GM23338 (cell line): ENCODE measurements at regions not wholly inside any gene's neighbourhood (a gene's known extent, or its start where the extent isn't known, plus 50 kb on each side); places are given as distances from the start of the nearest gene placed in this dataset.

ENCODE experiments used
- ATAC-seq: fragments of 200-7000 bp; cut with Tn5 transposase; 3 replicates; pipeline ENCODE4 v1.9.1; 2020
- DNase-seq: peaks from one replicate; pipeline ENCODE4 v3.0.0-alpha.2; 2015; ENCODE audit warnings: low spot score
- H2AFZ ChIP-seq: fragments of 200-600 bp; sonication (generic); 2 replicates; pipeline ENCODE4 v1.8.0; 2016; ENCODE audit warnings: antibody characterized with exemption, mild to moderate bottlenecking, moderate library complexity
- H3F3A ChIP-seq: fragments of 200-600 bp; sonication (generic); replicated peaks from 2 replicates; pipeline ENCODE4 v1.8.0; 2017; ENCODE audit warnings: antibody characterized with exemption, mixed run types, low read depth
- H3K27ac ChIP-seq: fragments of 200-600 bp; sonication (generic); 2 replicates; pipeline ENCODE4 v1.6.1; 2016; ENCODE audit warnings: low read depth
- H3K27me3 ChIP-seq: fragments of 200-600 bp; sonication (generic); 2 replicates; pipeline ENCODE4 v1.8.0; 2016; ENCODE audit warnings: mild to moderate bottlenecking, mixed run types, moderate library complexity; ENCODE audit not compliant: insufficient read depth
- H3K36me3 ChIP-seq: fragments of 200-600 bp; sonication (generic); 2 replicates; pipeline ENCODE4 v1.8.0; 2016; ENCODE audit warnings: mild to moderate bottlenecking; ENCODE audit not compliant: insufficient read depth
- H3K4me1 ChIP-seq: fragments of 200-600 bp; sonication (generic); 2 replicates; pipeline ENCODE4 v1.8.0; 2016; ENCODE audit warnings: mild to moderate bottlenecking, moderate library complexity; ENCODE audit not compliant: insufficient read depth
- H3K4me2 ChIP-seq: fragments of 200-600 bp; sonication (generic); 2 replicates; pipeline ENCODE4 v1.7.1; 2017; ENCODE audit warnings: mixed run types
- H3K4me3 ChIP-seq: fragments of 200-600 bp; sonication (generic); 2 replicates; pipeline ENCODE4 v1.6.1; 2016; ENCODE audit warnings: mixed run types
- H3K79me2 ChIP-seq: fragments of 200-600 bp; sonication (generic); replicated peaks from 2 replicates; pipeline ENCODE4 v1.8.0; 2017; ENCODE audit warnings: mild to moderate bottlenecking; ENCODE audit not compliant: insufficient read depth
- H3K9me2 ChIP-seq: fragments of 200-600 bp; sonication (generic); 2 replicates; pipeline ENCODE4 v1.8.0; 2017; ENCODE audit not compliant: insufficient read depth
- H4K20me1 ChIP-seq: fragments of 200-600 bp; sonication (generic); replicated peaks from 2 replicates; pipeline ENCODE4 v1.8.0; 2017; ENCODE audit warnings: mild to moderate bottlenecking; ENCODE audit not compliant: insufficient read depth
- H3K27ac Mint-ChIP-seq: 2 replicates; pipeline ENCODE4 v1.8.0; 2020; ENCODE audit warnings: inconsistent platforms, mild to moderate bottlenecking, moderate library complexity, mixed read lengths
- H3K27me3 Mint-ChIP-seq: 3 replicates; pipeline ENCODE4 v1.8.0; 2022; ENCODE audit warnings: low read depth, mild to moderate bottlenecking, moderate library complexity, mixed read lengths, inconsistent platforms; ENCODE audit not compliant: insufficient read depth, poor library complexity
- H3K36me3 Mint-ChIP-seq: 3 replicates; pipeline ENCODE4 v1.8.0; 2021; ENCODE audit warnings: low read depth, mild to moderate bottlenecking, inconsistent platforms, moderate library complexity, mixed read lengths
- H3K4me1 Mint-ChIP-seq: 3 replicates; pipeline ENCODE4 v1.8.0; 2020; ENCODE audit warnings: mild to moderate bottlenecking, inconsistent platforms, mixed read lengths
- H3K4me3 Mint-ChIP-seq: 3 replicates; pipeline ENCODE4 v1.8.0; 2021; ENCODE audit warnings: moderate library complexity, mild to moderate bottlenecking, inconsistent platforms, mixed read lengths
- H3K9me3 Mint-ChIP-seq: 3 replicates; pipeline ENCODE4 v1.8.0; 2020; ENCODE audit warnings: moderate library complexity, mild to moderate bottlenecking, inconsistent platforms, mixed read lengths
- CREB1 ChIP-seq: fragments of 250-450 bp; sonication (Bioruptor Pico); IDR thresholded peaks from 2 replicates; pipeline ENCODE4 v1.5.0; 2020; ENCODE audit warnings: low read depth, mild to moderate bottlenecking, moderate library complexity
- CTCF ChIP-seq, 2 experiments: fragments of 200-600 bp in 1 of 2; sonication (generic) in 1 of 2; conservative IDR thresholded peaks; 2 replicates each; pipeline versions ENCODE4 v1.5.1 to v1.6.1; 2016 to 2017; ENCODE audit warnings: antibody characterized with exemption in 2 of 2, low read depth in 2 of 2, mild to moderate bottlenecking in 2 of 2, moderate library complexity in 1 of 2
- EZH2 ChIP-seq: fragments of 200-600 bp; sonication (generic); IDR thresholded peaks from one replicate; pipeline ENCODE4 v1.8.0; 2017; ENCODE audit warnings: antibody characterized with exemption, mild to moderate bottlenecking, low read depth; ENCODE audit not compliant: unreplicated experiment
- EZH2phosphoT487 ChIP-seq: fragments of 200-600 bp; sonication (generic); IDR thresholded peaks from one replicate; pipeline ENCODE4 v1.8.1; 2018; ENCODE audit warnings: antibody characterized with exemption; ENCODE audit not compliant: unreplicated experiment
- JUNB ChIP-seq: IDR thresholded peaks from one replicate; pipeline ENCODE4 v1.6.1; 2016; ENCODE audit warnings: antibody characterized with exemption; ENCODE audit not compliant: unreplicated experiment
- NANOG ChIP-seq: IDR thresholded peaks from 2 replicates; pipeline ENCODE4 v1.6.1; 2016; ENCODE audit warnings: antibody characterized with exemption, borderline replicate concordance
- POLR2AphosphoS5 ChIP-seq: IDR thresholded peaks from 2 replicates; pipeline ENCODE4 v1.6.1; 2016; ENCODE audit warnings: antibody characterized with exemption, low read depth
- STAT1 ChIP-seq: IDR thresholded peaks from one replicate; pipeline ENCODE4 v1.6.1; 2016; ENCODE audit warnings: antibody characterized with exemption; ENCODE audit not compliant: unreplicated experiment
- ZNF114 ChIP-seq: fragments of 250-450 bp; sonication (Bioruptor Pico); IDR thresholded peaks from 2 replicates; pipeline ENCODE4 v1.5.0; 2020; ENCODE audit warnings: mild to moderate bottlenecking, moderate library complexity
- ZNF331 ChIP-seq: fragments of 250-450 bp; sonication (Bioruptor Pico); IDR thresholded peaks from 2 replicates; pipeline ENCODE4 v1.5.0; 2020; ENCODE audit warnings: low read depth, mild to moderate bottlenecking, moderate library complexity
- ZNF462 ChIP-seq: fragments of 250-450 bp; sonication (Bioruptor Pico); IDR thresholded peaks from 2 replicates; pipeline ENCODE4 v1.5.0; 2020; ENCODE audit warnings: mild to moderate bottlenecking, moderate library complexity
- TF ChIP-seq, protein P1 (sequence below): IDR thresholded peaks from 2 replicates; pipeline ENCODE4 v1.6.1; 2016; ENCODE audit warnings: antibody characterized with exemption
- TF ChIP-seq, protein P2 (sequence below): IDR thresholded peaks from one replicate; pipeline ENCODE4 v1.6.1; 2018; ENCODE audit warnings: antibody characterized with exemption; ENCODE audit not compliant: unreplicated experiment

GRCh38 chr2:240365971-240366471, 69.4 kb upstream of the GPC1 start:
- Histone ChIP-seq H3K36me3 (no peaks in the 10 kb centered on the region), H3K27ac (no peak overlapping the region), H3F3A (no peaks in the 10 kb centered on the region), H3K4me3 (no peak overlapping the region), H3K4me2 (no peak overlapping the region), H3K79me2 (no peaks in the 10 kb centered on the region), H4K20me1 (no peaks in the 10 kb centered on the region), H3K9me2 (no peaks in the 10 kb centered on the region), H2AFZ (no peak overlapping the region), H3K4me1 (no peaks in the 10 kb centered on the region), H3K27me3 (no peaks in the 10 kb centered on the region)
- Mint-ChIP-seq H3K36me3 (peaks cover 2% of the 10 kb centered on the region; the same call in 1 of the 3 replicates), H3K4me1 (peaks cover 6% of the 10 kb centered on the region; the same call in 2 of the 3 replicates), H3K9me3 (peaks cover 8% of the 10 kb centered on the region), H3K27ac (no peak overlapping the region), H3K4me3 (no peak overlapping the region), H3K27me3 (peaks cover 14% of the 10 kb centered on the region)
- TF ChIP-seq, protein P1, sequence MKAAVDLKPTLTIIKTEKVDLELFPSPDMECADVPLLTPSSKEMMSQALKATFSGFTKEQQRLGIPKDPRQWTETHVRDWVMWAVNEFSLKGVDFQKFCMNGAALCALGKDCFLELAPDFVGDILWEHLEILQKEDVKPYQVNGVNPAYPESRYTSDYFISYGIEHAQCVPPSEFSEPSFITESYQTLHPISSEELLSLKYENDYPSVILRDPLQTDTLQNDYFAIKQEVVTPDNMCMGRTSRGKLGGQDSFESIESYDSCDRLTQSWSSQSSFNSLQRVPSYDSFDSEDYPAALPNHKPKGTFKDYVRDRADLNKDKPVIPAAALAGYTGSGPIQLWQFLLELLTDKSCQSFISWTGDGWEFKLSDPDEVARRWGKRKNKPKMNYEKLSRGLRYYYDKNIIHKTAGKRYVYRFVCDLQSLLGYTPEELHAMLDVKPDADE: no peak
- TF ChIP-seq ZNF331 (CRISPR knock-in tag): no peak
- no peak for TF ChIP-seq EZH2
- TF ChIP-seq CREB1 (CRISPR knock-in tag): no peak
- no peak for TF ChIP-seq STAT1
- TF ChIP-seq EZH2phosphoT487: no peak
- no peak for TF ChIP-seq JUNB
- no peak for TF ChIP-seq NANOG
- no peak for TF ChIP-seq ZNF114 (CRISPR knock-in tag)
- no peak for TF ChIP-seq CTCF (conservative IDR thresholded peaks at IDR 0.05; ENCODE audit: low read depth in 2 of 2)
- TF ChIP-seq POLR2AphosphoS5: no peak
- TF ChIP-seq, protein P2, sequence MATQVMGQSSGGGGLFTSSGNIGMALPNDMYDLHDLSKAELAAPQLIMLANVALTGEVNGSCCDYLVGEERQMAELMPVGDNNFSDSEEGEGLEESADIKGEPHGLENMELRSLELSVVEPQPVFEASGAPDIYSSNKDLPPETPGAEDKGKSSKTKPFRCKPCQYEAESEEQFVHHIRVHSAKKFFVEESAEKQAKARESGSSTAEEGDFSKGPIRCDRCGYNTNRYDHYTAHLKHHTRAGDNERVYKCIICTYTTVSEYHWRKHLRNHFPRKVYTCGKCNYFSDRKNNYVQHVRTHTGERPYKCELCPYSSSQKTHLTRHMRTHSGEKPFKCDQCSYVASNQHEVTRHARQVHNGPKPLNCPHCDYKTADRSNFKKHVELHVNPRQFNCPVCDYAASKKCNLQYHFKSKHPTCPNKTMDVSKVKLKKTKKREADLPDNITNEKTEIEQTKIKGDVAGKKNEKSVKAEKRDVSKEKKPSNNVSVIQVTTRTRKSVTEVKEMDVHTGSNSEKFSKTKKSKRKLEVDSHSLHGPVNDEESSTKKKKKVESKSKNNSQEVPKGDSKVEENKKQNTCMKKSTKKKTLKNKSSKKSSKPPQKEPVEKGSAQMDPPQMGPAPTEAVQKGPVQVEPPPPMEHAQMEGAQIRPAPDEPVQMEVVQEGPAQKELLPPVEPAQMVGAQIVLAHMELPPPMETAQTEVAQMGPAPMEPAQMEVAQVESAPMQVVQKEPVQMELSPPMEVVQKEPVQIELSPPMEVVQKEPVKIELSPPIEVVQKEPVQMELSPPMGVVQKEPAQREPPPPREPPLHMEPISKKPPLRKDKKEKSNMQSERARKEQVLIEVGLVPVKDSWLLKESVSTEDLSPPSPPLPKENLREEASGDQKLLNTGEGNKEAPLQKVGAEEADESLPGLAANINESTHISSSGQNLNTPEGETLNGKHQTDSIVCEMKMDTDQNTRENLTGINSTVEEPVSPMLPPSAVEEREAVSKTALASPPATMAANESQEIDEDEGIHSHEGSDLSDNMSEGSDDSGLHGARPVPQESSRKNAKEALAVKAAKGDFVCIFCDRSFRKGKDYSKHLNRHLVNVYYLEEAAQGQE: no peak
- TF ChIP-seq ZNF462 (CRISPR knock-in tag): no peak
- ATAC-seq (no peak), DNase-seq (no peak)
